Thoracic aorta (tissue), 2 donors: ENCODE measurements at regions not wholly inside any gene's neighbourhood (a gene's known extent, or its start where the extent isn't known, plus 50 kb on each side); places are given as distances from the start of the nearest gene placed in this dataset.
A peak's percentile ranks its signal among the peaks of the same experiment; 100 is the strongest.

Experiments
- ATAC-seq: fragments of 150-250 bp; one replicate; pipeline ENCODE4 v1.8.0; 2017; ENCODE audit warnings: low read depth; ENCODE audit not compliant: insufficient number of reproducible peaks, low FRiP score
- DNase-seq: peaks from one replicate; pipeline ENCODE4 v3.0.0-alpha.2; 2020; ENCODE audit warnings: low spot score
- H3K27ac ChIP-seq, 2 donors: fragments of 200-600 bp; sonication (generic); 1 replicate in 1 of 2; 2 replicates in 1 of 2; pipeline ENCODE4 v1.5.1; 2016; ENCODE audit warnings: mild to moderate bottlenecking in 2 of 2, moderate library complexity in 2 of 2
- H3K27me3 ChIP-seq: fragments of 200-600 bp; sonication (generic); replicated peaks from 2 replicates; pipeline ENCODE4 v1.6.0; 2016; ENCODE audit warnings: mild to moderate bottlenecking; ENCODE audit not compliant: insufficient read depth
- H3K36me3 ChIP-seq: fragments of 200-600 bp; sonication (generic); one replicate; pipeline ENCODE4 v1.5.1; 2016
- H3K4me1 ChIP-seq, 2 donors: fragments of 200-600 bp; sonication (generic); 1 replicate in 1 of 2; 2 replicates in 1 of 2; pipeline versions ENCODE4 v1.5.1 to v1.6.0; 2016; ENCODE audit warnings: low read depth in 2 of 2, mild to moderate bottlenecking in 1 of 2; ENCODE audit not compliant: control insufficient read depth in 1 of 2
- H3K4me3 ChIP-seq: fragments of 200-600 bp; sonication (generic); 2 replicates; pipeline ENCODE4 v1.5.1; 2016; ENCODE audit warnings: mild to moderate bottlenecking
- H3K9me3 ChIP-seq: fragments of 200-600 bp; sonication (generic); 2 replicates; pipeline ENCODE4 v1.5.1; 2016
- TF ChIP-seq, protein P1 (sequence below): fragments of 200-600 bp; sonication (generic); IDR thresholded peaks from one replicate; pipeline ENCODE4 v1.5.1; 2019; ENCODE audit warnings: antibody characterized with exemption

DNA sequence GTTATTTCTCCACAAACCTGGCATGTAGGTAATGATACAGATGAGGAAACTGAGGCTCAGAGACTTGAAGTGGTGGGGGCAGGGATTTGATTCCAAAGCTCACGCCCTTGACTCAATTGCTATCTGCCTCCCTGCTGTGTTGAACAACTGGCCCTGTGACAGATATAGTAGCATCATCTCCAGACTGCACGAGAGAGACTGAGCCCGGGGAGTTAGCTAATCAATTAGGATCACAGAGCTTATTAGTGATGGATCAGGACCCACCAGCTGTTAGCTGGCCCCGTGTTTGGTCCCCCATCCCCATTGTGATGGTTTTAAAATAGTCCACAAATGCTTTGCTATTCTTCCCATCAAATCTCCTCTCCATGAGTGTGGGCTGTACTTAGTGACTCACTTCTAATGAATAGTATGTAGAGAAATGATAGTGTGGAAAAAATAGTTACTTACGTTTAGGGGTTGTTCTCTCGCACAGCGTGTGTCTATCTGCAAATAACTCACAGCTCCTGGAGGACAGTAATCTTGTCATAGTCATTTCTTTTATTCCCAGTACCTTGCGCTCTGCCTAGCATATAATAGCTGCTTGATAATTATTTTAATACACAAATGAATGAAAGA is 74.4 kb upstream of the KLF13 start:
- H3K27ac ChIP-seq = no peak overlapping the region
- H3K4me1 ChIP-seq = peaks cover 10 to 20% of the 10 kb centered on the region in 2 donors
- H3K36me3 ChIP-seq = no peaks in the 10 kb centered on the region
- no peak for ATAC-seq
- TF ChIP-seq, protein P1, sequence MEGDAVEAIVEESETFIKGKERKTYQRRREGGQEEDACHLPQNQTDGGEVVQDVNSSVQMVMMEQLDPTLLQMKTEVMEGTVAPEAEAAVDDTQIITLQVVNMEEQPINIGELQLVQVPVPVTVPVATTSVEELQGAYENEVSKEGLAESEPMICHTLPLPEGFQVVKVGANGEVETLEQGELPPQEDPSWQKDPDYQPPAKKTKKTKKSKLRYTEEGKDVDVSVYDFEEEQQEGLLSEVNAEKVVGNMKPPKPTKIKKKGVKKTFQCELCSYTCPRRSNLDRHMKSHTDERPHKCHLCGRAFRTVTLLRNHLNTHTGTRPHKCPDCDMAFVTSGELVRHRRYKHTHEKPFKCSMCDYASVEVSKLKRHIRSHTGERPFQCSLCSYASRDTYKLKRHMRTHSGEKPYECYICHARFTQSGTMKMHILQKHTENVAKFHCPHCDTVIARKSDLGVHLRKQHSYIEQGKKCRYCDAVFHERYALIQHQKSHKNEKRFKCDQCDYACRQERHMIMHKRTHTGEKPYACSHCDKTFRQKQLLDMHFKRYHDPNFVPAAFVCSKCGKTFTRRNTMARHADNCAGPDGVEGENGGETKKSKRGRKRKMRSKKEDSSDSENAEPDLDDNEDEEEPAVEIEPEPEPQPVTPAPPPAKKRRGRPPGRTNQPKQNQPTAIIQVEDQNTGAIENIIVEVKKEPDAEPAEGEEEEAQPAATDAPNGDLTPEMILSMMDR = no peak
- H3K4me3 ChIP-seq = no peak overlapping the region
- no peaks in the 10 kb centered on the region for H3K27me3 ChIP-seq
- H3K9me3 ChIP-seq = no peaks in the 10 kb centered on the region
- DNase-seq = no peak

- Histone ChIP-seq H3K36me3 (no peaks in the 10 kb centered on the region), H3K9me3 (no peaks in the 10 kb centered on the region), H3K27ac (no peak overlapping the region), H3K27me3 (no peaks in the 10 kb centered on the region), H3K4me3 (no peak overlapping the region), H3K4me1 (peaks cover 10 to 20% of the 10 kb centered on the region in 2 donors)
- TF ChIP-seq, protein P1 = no peak
- no peak for ATAC-seq
- no peak for DNase-seq
Observed at GRCh38 chr15:31254431-31255175, 72.0 kb upstream of the KLF13 start.

DNA sequence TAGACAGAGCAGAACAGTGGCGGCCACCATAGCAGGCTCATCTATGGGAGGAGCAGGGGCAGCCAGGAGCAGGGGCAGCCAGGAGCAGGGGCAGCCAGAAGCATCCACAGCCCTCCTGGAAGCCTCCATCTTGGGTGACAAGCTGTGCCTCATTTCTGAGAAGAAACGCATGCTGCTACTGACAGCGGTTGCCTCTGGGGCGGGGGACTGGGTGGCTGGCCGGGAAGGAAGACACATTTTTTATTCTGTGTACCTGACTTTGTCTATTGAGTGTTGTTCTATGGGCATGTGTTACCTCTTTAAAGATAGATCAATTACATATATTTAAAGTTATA is 71.5 kb upstream of the KLF13 start:
- ATAC-seq (no peak), DNase-seq (no peak)
- H3K27ac ChIP-seq = no peak overlapping the region
- H3K4me3 ChIP-seq = no peak overlapping the region
- H3K9me3 ChIP-seq = no peaks in the 10 kb centered on the region
- H3K36me3 ChIP-seq = no peaks in the 10 kb centered on the region
- TF ChIP-seq, protein P1 = no peak
- no peaks in the 10 kb centered on the region for H3K27me3 ChIP-seq
- H3K4me1 ChIP-seq = peaks cover 10 to 20% of the 10 kb centered on the region in 2 donors

GRCh38 chr15:31255732-31256377 is 70.8 kb upstream of the KLF13 start:
- ATAC-seq (peak; percentile 10), DNase-seq (no peak)
- Histone ChIP-seq H3K27me3 (no peaks in the 10 kb centered on the region), H3K9me3 (no peaks in the 10 kb centered on the region), H3K36me3 (no peaks in the 10 kb centered on the region), H3K27ac (no peak overlapping the region), H3K4me1 (peaks cover 10 to 20% of the 10 kb centered on the region in 2 donors), H3K4me3 (no peak overlapping the region)
- TF ChIP-seq, protein P1 = no peak
